ENCODE measurements at regions not wholly inside any gene's neighbourhood (a gene's known extent, or its start where the extent isn't known, plus 50 kb on each side); places are given as distances from the start of the nearest gene placed in this dataset.
"Not testable (repeated sequence)": the region's sequence is repeated elsewhere in the genome, so short reads cannot be mapped to it uniquely, and the experiment has no call there.

- H3K4me3 Mint-ChIP-seq, result no peak overlapping the region
- DNase-seq, result no peak
- H3K27me3 Mint-ChIP-seq, result peaks cover 7% of the 10 kb centered on the region
- no peaks in the 10 kb centered on the region for H3K4me1 Mint-ChIP-seq
- no peaks in the 10 kb centered on the region for H3K9me3 Mint-ChIP-seq
- H3K27ac Mint-ChIP-seq, result no peak overlapping the region
- no peaks in the 10 kb centered on the region for H3K36me3 Mint-ChIP-seq
- CTCF ChIA-PET, result no interaction called here
These were observed 417.3 kb upstream of the PROX1 start for GRCh38 chr1:213570487-213570886.

DNA sequence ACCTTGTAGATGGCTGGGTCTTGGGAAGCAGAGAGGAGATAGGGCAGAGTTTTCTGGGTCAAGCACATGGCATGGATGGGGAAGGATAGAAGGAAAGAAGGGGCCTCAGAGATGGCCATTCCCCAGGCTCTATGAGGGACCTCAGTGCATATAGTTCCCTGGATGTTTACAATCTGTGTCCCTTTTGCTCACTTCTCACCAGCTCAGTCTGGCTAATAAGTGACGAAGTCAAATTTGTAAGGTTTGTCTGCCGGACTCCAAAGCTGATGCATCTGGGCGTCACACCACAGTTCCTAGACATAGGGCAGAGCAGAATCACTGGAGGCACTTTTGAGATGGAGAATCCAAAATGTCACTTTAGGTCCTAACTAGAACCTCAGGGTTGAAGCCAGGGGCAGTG lies 416.4 kb upstream of the PROX1 start:
- DNase-seq, result no peak
- Mint-ChIP-seq H3K27ac (peak overlapping the region; percentile 21), H3K4me3 (no peak overlapping the region), H3K27me3 (peaks cover 5% of the 10 kb centered on the region), H3K4me1 (no peaks in the 10 kb centered on the region), H3K9me3 (no peaks in the 10 kb centered on the region), H3K36me3 (no peaks in the 10 kb centered on the region)
- CTCF ChIA-PET, result no interaction called here

GRCh38 chr1:213571843-213572242 lies 415.9 kb upstream of the PROX1 start:
- DNase-seq, result no peak
- Mint-ChIP-seq H3K9me3 (no peaks in the 10 kb centered on the region), H3K27me3 (peaks cover 3% of the 10 kb centered on the region), H3K4me3 (no peak overlapping the region), H3K27ac (no peak overlapping the region), H3K36me3 (no peaks in the 10 kb centered on the region), H3K4me1 (no peaks in the 10 kb centered on the region)
- CTCF ChIA-PET, result interaction anchor here (0.9 kb wide), 1 partner anchor 21 kb away, joined by 3 read pairs; no protein-coding TSS in a partner anchor

DNA sequence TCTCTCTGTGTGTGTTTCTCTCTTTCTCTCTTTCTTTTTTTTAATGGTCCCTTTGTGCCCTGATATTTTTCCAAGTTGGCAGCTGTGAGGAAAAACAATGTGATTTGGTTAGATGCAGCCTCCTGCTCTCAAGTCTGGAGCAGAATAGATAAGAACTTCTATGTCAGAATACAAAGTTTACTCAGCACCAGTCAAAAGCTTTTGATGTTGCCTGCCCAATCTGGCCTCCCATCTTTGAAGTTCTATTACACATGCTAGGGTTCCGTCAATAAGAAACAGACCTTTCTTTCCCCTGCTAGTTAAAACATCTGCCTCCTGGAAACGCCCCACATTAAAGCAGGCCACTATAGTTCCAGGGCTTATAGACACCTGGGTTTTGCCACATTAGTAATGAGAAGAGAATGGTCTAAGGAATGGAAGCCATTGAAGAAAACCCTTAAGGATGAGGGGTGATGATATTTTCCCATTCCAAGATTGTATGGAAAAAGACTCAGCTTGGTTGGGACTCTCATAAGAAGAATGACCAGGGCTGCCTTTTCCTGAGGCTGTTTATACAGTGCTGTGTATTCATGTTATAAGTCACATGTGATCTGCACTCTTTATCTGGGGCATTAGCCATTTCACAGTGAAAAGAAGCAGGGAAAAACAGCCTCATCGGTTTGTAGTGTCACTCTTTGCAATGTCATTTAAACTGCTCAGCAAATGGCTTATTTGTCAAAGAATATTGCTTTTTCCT lies 414.7 kb upstream of the PROX1 start:
- Mint-ChIP-seq H3K27me3 (peaks cover 3% of the 10 kb centered on the region), H3K36me3 (no peaks in the 10 kb centered on the region), H3K27ac (no peak overlapping the region), H3K9me3 (no peaks in the 10 kb centered on the region), H3K4me3 (no peak overlapping the region), H3K4me1 (no peaks in the 10 kb centered on the region)
- CTCF ChIA-PET, result interaction anchor here (0.9 kb wide), 1 partner anchor 20 kb away, joined by 3 read pairs; no protein-coding TSS in a partner anchor
- no peak for DNase-seq

DNA sequence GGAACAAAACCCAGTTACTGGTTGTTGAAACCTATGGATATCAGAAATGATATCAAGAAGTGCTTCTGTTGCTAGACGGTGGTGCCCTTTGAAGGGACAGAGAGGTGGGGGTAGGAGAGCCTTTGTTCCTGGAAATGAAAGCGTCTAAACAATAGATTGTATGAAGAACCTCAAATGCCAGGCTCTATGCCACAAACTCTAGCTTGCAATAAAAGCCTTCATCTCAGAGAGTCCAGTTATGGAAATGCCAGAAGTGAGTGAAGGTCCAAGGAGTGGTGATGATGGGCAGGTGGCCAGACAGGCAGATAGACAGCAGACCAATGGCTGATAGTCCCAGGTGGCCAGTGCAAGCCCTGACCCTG lies 414.1 kb upstream of the PROX1 start:
- CTCF ChIA-PET, result no interaction called here
- Mint-ChIP-seq H3K27me3 (peaks cover 3% of the 10 kb centered on the region), H3K4me3 (no peak overlapping the region), H3K36me3 (no peaks in the 10 kb centered on the region), H3K27ac (no peak overlapping the region), H3K4me1 (no peaks in the 10 kb centered on the region), H3K9me3 (no peaks in the 10 kb centered on the region)
- DNase-seq, result no peak

DNA sequence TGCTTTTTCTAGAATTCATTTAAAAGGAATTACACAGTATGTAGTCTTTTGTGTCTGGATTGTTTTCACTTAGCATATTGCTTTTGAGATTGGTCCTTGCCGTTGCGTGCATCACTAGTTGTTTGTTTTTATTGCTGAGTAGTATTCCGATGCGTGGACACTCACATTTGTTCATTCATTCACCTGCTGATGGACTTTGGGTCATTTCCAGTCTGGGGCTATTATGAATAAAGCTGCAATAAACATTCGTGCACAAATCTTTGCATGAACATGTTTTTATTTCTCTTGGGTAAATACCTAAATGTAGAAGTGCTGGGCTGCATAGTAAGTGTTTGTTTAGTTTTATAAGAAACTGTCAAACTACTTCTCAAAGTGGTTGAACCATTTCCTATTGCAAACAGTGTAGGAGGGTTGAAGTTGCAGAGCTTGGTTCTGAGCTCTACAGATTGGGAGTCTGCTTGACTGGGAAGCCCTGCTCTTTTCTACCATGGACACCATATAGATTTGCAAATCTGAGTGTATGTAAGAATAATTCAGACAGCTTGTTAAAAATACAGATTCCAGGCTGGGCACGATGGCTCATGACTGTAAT lies 404.7 kb upstream of the PROX1 start:
- no peak overlapping the region for H3K27ac Mint-ChIP-seq
- CTCF ChIA-PET, result no interaction called here
- H3K9me3 Mint-ChIP-seq, result no peaks in the 10 kb centered on the region

GRCh38 chr1:213584272-213584671 lies 403.5 kb upstream of the PROX1 start:
- CTCF ChIA-PET, result no interaction called here
- Mint-ChIP-seq H3K36me3 (no peaks in the 10 kb centered on the region), H3K4me1 (no peaks in the 10 kb centered on the region), H3K27me3 (no peaks in the 10 kb centered on the region), H3K9me3 (no peaks in the 10 kb centered on the region), H3K4me3 (no peak overlapping the region), H3K27ac (no peak overlapping the region)
- no peak for DNase-seq

More for the DNA sequence above, 404.7 kb upstream of the PROX1 start:
- Mint-ChIP-seq H3K4me1 (no peaks in the 10 kb centered on the region), H3K27me3 (no peaks in the 10 kb centered on the region), H3K4me3 (no peak overlapping the region), H3K36me3 (no peaks in the 10 kb centered on the region)
- no peak for DNase-seq

DNA sequence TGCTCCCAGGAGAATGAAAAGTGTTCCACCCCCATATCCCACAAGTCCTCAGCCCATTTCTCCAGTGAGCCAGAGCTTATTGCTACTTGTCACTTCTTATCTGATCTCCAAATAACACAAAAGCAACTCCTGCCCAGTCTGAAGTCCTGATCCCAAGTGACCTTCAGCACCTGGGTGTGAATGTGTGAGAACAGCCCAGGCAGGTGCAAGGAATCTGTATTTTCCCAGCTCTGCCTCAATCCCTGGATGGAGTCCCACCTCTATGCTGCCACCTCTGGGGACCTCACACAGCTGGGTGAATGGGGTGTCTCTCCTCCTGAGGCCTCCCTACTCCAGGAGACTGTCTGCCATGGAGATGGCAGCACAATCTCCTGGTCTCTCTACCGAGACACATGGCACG lies 402.4 kb upstream of the PROX1 start:
- H3K27me3 Mint-ChIP-seq, result no peaks in the 10 kb centered on the region
- DNase-seq, result no peak
- H3K27ac Mint-ChIP-seq, result no peak overlapping the region
- no peaks in the 10 kb centered on the region for H3K9me3 Mint-ChIP-seq
- CTCF ChIA-PET, result no interaction called here
- H3K36me3 Mint-ChIP-seq, result no peaks in the 10 kb centered on the region
- no peak overlapping the region for H3K4me3 Mint-ChIP-seq
- no peaks in the 10 kb centered on the region for H3K4me1 Mint-ChIP-seq

- no peaks in the 10 kb centered on the region for H3K9me3 Mint-ChIP-seq
- no peaks in the 10 kb centered on the region for H3K36me3 Mint-ChIP-seq
- CTCF ChIA-PET, result no interaction called here
- no peaks in the 10 kb centered on the region for H3K4me1 Mint-ChIP-seq
- H3K27ac Mint-ChIP-seq, result no peak overlapping the region
- no peak for DNase-seq
- no peak overlapping the region for H3K4me3 Mint-ChIP-seq
- H3K27me3 Mint-ChIP-seq, result no peaks in the 10 kb centered on the region
These were observed 401.7 kb upstream of the PROX1 start for GRCh38 chr1:213585959-213586586.

GRCh38 chr1:213586587-213586972 lies 401.2 kb upstream of the PROX1 start:
- Mint-ChIP-seq H3K36me3 (no peaks in the 10 kb centered on the region), H3K27me3 (no peaks in the 10 kb centered on the region), H3K9me3 (no peaks in the 10 kb centered on the region), H3K4me3 (no peak overlapping the region), H3K27ac (no peak overlapping the region), H3K4me1 (no peaks in the 10 kb centered on the region)
- CTCF ChIA-PET, result no interaction called here
- no peak for DNase-seq

DNA sequence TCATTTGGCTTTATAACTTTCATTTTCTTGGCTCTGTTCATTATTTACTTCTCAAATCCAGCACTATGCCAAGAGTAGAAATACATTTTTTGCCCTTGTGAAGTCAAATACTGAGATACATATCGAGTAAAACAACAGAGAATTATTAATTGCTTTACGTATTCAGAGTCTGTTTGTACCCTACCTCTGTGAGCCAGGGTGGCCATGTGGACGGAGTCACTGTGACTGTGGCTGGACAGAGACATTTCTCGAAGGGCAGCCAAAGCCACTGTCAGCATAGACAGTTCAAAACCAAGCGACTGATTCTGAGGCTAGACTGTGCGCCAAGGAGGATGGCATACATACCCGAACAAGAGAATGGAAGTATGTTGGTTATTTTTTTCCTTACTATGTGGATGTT lies 391.0 kb upstream of the PROX1 start:
- Mint-ChIP-seq H3K4me3 (no peak overlapping the region), H3K27me3 (no peaks in the 10 kb centered on the region), H3K9me3 (no peaks in the 10 kb centered on the region), H3K4me1 (no peaks in the 10 kb centered on the region), H3K27ac (no peak overlapping the region), H3K36me3 (no peaks in the 10 kb centered on the region)
- no peak for DNase-seq
- CTCF ChIA-PET, result no interaction called here

- no peak for DNase-seq
- Mint-ChIP-seq H3K4me3 (no peak overlapping the region), H3K27ac (no peak overlapping the region), H3K9me3 (no peaks in the 10 kb centered on the region), H3K27me3 (no peaks in the 10 kb centered on the region), H3K4me1 (no peaks in the 10 kb centered on the region), H3K36me3 (no peaks in the 10 kb centered on the region)
- CTCF ChIA-PET, result interaction anchor here (0.5 kb wide), 1 partner anchor 420 kb away, joined by 4 read pairs; no protein-coding TSS in a partner anchor
These were observed 389.5 kb upstream of the PROX1 start for GRCh38 chr1:213598263-213598662.

DNA sequence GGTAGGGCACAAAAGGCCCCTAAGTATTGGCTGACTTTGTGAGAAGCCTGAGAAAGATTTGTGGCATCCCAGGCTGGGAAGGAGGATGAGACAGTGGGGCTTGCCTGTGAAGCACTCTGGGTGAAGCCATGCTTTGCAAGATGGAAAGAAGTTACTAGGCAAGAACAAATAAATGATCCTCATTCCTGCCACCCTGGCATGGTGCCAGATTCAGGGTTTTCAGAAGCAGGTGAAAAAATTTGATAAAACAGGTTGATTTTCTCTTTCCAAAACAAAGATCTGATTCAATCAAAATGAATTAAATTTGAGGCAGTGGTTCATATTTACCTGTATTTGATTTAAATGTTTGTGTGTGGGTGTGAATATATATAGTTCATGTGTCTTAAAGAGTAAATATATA lies 386.9 kb upstream of the PROX1 start:
- no peak for DNase-seq
- H3K4me3 Mint-ChIP-seq, result no peak overlapping the region
- no peaks in the 10 kb centered on the region for H3K36me3 Mint-ChIP-seq
- H3K4me1 Mint-ChIP-seq, result no peaks in the 10 kb centered on the region
- H3K9me3 Mint-ChIP-seq, result no peaks in the 10 kb centered on the region
- H3K27me3 Mint-ChIP-seq, result no peaks in the 10 kb centered on the region
- H3K27ac Mint-ChIP-seq, result no peak overlapping the region
- CTCF ChIA-PET, result no interaction called here

- H3K27me3 Mint-ChIP-seq, H3K36me3 Mint-ChIP-seq, H3K27ac Mint-ChIP-seq, CTCF ChIA-PET, DNase-seq, H3K4me3 Mint-ChIP-seq, H3K9me3 Mint-ChIP-seq, H3K4me1 Mint-ChIP-seq: not testable (repeated sequence)
These were observed 386.1 kb upstream of the PROX1 start for GRCh38 chr1:213601705-213602104.

Measured in activated naive CD4-positive, alpha-beta T cell treated with anti-CD3 and anti-CD28 coated beads, Interleukin-2, amount 10 ng/mL, durations not matched to agents 7 days and 5 days (primary cell).